PC-9 (cell line): ENCODE measurements at regions not wholly inside any gene's neighbourhood (a gene's known extent, or its start where the extent isn't known, plus 50 kb on each side); places are given as distances from the start of the nearest gene placed in this dataset.

Source experiments
- EZH2 ChIP-seq: fragments of 200-600 bp; sonication (generic); IDR thresholded peaks from 2 replicates; pipeline ENCODE4 v1.8.0; 2017; ENCODE audit warnings: antibody characterized with exemption, low read depth
- TF ChIP-seq, protein P1 (sequence below): fragments of 200-600 bp; sonication (generic); conservative IDR thresholded peaks from 2 replicates; pipeline ENCODE4 v1.6.1; 2017; ENCODE audit warnings: mixed run types, antibody characterized with exemption, mild to moderate bottlenecking, moderate library complexity

DNA sequence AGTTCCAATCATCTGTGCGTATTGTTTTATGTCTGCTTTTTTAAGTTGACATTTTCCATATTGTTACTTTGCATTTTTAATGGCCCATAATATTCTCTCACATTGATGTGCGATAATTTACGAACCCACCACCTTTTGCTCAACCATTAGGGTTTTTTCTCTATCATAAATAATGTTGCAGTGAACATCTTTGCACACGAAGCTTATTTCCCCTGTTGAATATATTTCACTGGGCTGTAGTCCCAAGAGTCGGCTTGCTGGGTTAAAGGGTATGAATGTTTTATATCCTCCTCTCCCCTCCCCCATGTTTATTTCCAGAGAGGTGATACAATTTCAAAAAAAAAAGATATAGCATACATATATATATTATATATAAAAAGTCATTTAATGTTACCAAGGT is 272.7 kb upstream of the RGMA start:
- TF ChIP-seq, protein P1, sequence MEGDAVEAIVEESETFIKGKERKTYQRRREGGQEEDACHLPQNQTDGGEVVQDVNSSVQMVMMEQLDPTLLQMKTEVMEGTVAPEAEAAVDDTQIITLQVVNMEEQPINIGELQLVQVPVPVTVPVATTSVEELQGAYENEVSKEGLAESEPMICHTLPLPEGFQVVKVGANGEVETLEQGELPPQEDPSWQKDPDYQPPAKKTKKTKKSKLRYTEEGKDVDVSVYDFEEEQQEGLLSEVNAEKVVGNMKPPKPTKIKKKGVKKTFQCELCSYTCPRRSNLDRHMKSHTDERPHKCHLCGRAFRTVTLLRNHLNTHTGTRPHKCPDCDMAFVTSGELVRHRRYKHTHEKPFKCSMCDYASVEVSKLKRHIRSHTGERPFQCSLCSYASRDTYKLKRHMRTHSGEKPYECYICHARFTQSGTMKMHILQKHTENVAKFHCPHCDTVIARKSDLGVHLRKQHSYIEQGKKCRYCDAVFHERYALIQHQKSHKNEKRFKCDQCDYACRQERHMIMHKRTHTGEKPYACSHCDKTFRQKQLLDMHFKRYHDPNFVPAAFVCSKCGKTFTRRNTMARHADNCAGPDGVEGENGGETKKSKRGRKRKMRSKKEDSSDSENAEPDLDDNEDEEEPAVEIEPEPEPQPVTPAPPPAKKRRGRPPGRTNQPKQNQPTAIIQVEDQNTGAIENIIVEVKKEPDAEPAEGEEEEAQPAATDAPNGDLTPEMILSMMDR = no peak
- TF ChIP-seq EZH2 = no peak
